CD14-positive monocyte (primary cell): ENCODE measurements at regions not wholly inside any gene's neighbourhood (a gene's known extent, or its start where the extent isn't known, plus 50 kb on each side); places are given as distances from the start of the nearest gene placed in this dataset.
"Not testable (repeated sequence)": the region's sequence is repeated elsewhere in the genome, so short reads cannot be mapped to it uniquely, and the experiment has no call there.

Experiments used
- DNase-seq, 3 donors: peaks; one replicate each; pipeline ENCODE4 v3.0.0-alpha.2; 2011 to 2022
- H2AFZ ChIP-seq: 2 replicates; pipeline ENCODE4 v1.6.0; 2012; ENCODE audit warnings: mild to moderate bottlenecking, low read depth, low read length, inconsistent platforms; ENCODE audit not compliant: insufficient read depth, poor library complexity, severe bottlenecking
- H3K27ac ChIP-seq, 2 donors: 1 replicate in 1 of 2; 2 replicates in 1 of 2; pipeline ENCODE4 v1.5.1; 2012 to 2013; ENCODE audit warnings: low read length in 2 of 2, control low read depth in 1 of 2, inconsistent platforms in 1 of 2, low read depth in 1 of 2, mild to moderate bottlenecking in 1 of 2
- H3K27me3 ChIP-seq, 2 donors: one replicate each; pipeline versions ENCODE4 v1.6.0 to v1.6.1; 2011 to 2013; ENCODE audit warnings: low read length in 2 of 2; ENCODE audit not compliant: control insufficient read depth in 2 of 2, insufficient read depth in 2 of 2
- H3K36me3 ChIP-seq, 2 donors: replicated peaks in 1 of 2; 1 replicate in 1 of 2; 2 replicates in 1 of 2; pipeline versions ENCODE4 v1.5.1 to v1.6.1; 2012 to 2013; ENCODE audit warnings: low read length in 2 of 2, control low read depth in 1 of 2, inconsistent platforms in 1 of 2, mild to moderate bottlenecking in 1 of 2; ENCODE audit not compliant: insufficient read depth in 2 of 2, control insufficient read depth in 1 of 2
- H3K4me1 ChIP-seq, 2 donors: 1 replicate in 1 of 2; 2 replicates in 1 of 2; pipeline versions ENCODE4 v1.5.1 to v1.6.1; 2012 to 2013; ENCODE audit warnings: low read length in 2 of 2, control low read depth in 1 of 2, inconsistent platforms in 1 of 2, mild to moderate bottlenecking in 1 of 2, moderate library complexity in 1 of 2; ENCODE audit not compliant: insufficient read depth in 2 of 2, control insufficient read depth in 1 of 2
- H3K4me2 ChIP-seq: replicated peaks from 2 replicates; pipeline ENCODE3; 2012; ENCODE audit warnings: low read length, moderate library complexity, mild to moderate bottlenecking; ENCODE audit not compliant: poor library complexity, severe bottlenecking; ENCODE audit errors: extremely low read depth
- H3K4me3 ChIP-seq, 3 experiments: fragments of 200-600 bp in 1 of 3; sonication (generic) in 1 of 3; replicated peaks in 1 of 3; 1 replicate in 2 of 3; 2 replicates in 1 of 3; pipeline ENCODE4 v1.5.1; 2011 to 2013; ENCODE audit warnings: low read length in 3 of 3, mild to moderate bottlenecking in 3 of 3, control low read depth in 2 of 3, low read depth in 2 of 3, inconsistent platforms in 1 of 3, moderate library complexity in 1 of 3
- H3K79me2 ChIP-seq: 2 replicates; pipeline ENCODE4 v1.6.0; 2012; ENCODE audit warnings: mild to moderate bottlenecking, control low read depth, inconsistent platforms, low read length, moderate library complexity; ENCODE audit not compliant: insufficient read depth
- H3K9ac ChIP-seq: 2 replicates; pipeline ENCODE4 v1.6.0; 2017; ENCODE audit warnings: low read length, mild to moderate bottlenecking; ENCODE audit not compliant: insufficient read depth, poor library complexity, severe bottlenecking
- H3K9me3 ChIP-seq, 2 donors: replicated peaks in 1 of 2; 1 replicate in 1 of 2; 2 replicates in 1 of 2; pipeline versions ENCODE4 v1.5.1 to v1.6.1; 2012 to 2013; ENCODE audit warnings: low read length in 2 of 2, control low read depth in 1 of 2; ENCODE audit not compliant: control insufficient read depth in 1 of 2, insufficient read depth in 1 of 2
- H4K20me1 ChIP-seq: 2 replicates; pipeline ENCODE4 v1.6.0; 2012; ENCODE audit warnings: mild to moderate bottlenecking, low read length, control low read depth, moderate library complexity; ENCODE audit not compliant: insufficient read depth
- H3K27ac Mint-ChIP-seq, 7 donors: one replicate each; pipeline ENCODE4 v1.8.0; 2020; ENCODE audit warnings: mild to moderate bottlenecking in 7 of 7, mixed read lengths in 7 of 7, moderate library complexity in 6 of 7, inconsistent platforms in 2 of 7
- H3K27me3 Mint-ChIP-seq, 3 donors: one replicate each; pipeline ENCODE4 v1.8.0; 2021 to 2022; ENCODE audit warnings: low read depth in 3 of 3, mild to moderate bottlenecking in 3 of 3, mixed read lengths in 3 of 3, moderate library complexity in 3 of 3, inconsistent platforms in 1 of 3
- H3K36me3 Mint-ChIP-seq, 2 donors: one replicate each; pipeline ENCODE4 v1.8.0; 2020; ENCODE audit warnings: mixed read lengths in 2 of 2, inconsistent platforms in 1 of 2, mild to moderate bottlenecking in 1 of 2
- H3K4me1 Mint-ChIP-seq: one replicate; pipeline ENCODE4 v1.8.0; 2020; ENCODE audit warnings: mild to moderate bottlenecking, mixed read lengths
- H3K4me3 Mint-ChIP-seq, 2 donors: one replicate each; pipeline ENCODE4 v1.8.0; 2020; ENCODE audit warnings: mild to moderate bottlenecking in 2 of 2, mixed read lengths in 2 of 2, moderate library complexity in 1 of 2
- H3K9me3 Mint-ChIP-seq, 7 donors: one replicate each; pipeline ENCODE4 v1.8.0; 2020 to 2022; ENCODE audit warnings: mixed read lengths in 7 of 7, mild to moderate bottlenecking in 6 of 7, moderate library complexity in 6 of 7, inconsistent platforms in 2 of 7
- CTCF ChIP-seq: fragments of 200-600 bp; IDR thresholded peaks from one replicate; pipeline ENCODE4 v1.8.0; 2022; ENCODE audit warnings: antibody characterized with exemption, mild to moderate bottlenecking
- WGBS: methylation state at CpG from one replicate; pipeline ENCODE4 v1.1.5; 2013; ENCODE audit warnings: missing lambda C conversion rate; ENCODE audit not compliant: insufficient coverage; 5-methylcytosine and 5-hydroxymethylcytosine counted together
- intact Hi-C, 2 donors: fragments of 100-400 bp; cut with micrococcal nuclease; formaldehyde crosslinking; loops; one replicate each; pipeline versions ENCODE4 v1.15.0 to v1.15.1; 2023

GRCh38 chr4:1548827-1549637, 135.1 kb downstream of the FAM53A start:
- intact Hi-C loops, H3K9ac ChIP-seq, H3K27me3 ChIP-seq, H3K4me1 Mint-ChIP-seq, H3K4me1 ChIP-seq, H3K36me3 ChIP-seq, H3K79me2 ChIP-seq, H4K20me1 ChIP-seq, H3K9me3 Mint-ChIP-seq, H2AFZ ChIP-seq, H3K27ac ChIP-seq, H3K9me3 ChIP-seq, H3K27ac Mint-ChIP-seq, H3K36me3 Mint-ChIP-seq: not testable (repeated sequence)
- DNase-seq, result peak in 2 of 3 donors; percentile 3 to 25
- WGBS, result 16% methylated on average over 29 of the region's 33 CpGs
- Histone ChIP-seq H3K4me2 (peak overlapping the region; percentile 41), H3K4me3 (peak overlapping the region in 1 of 3 experiments; percentile 44)
- Mint-ChIP-seq H3K27me3 (peaks cover 10 to 20% (median 13%) of the 10 kb centered on the region in 3 donors), H3K4me3 (peak overlapping the region; percentile 27 to 83)
- TF ChIP-seq CTCF, result peak; percentile 95

- peaks cover 10 to 20% (median 13%) of the 10 kb centered on the region in 3 donors for H3K27me3 Mint-ChIP-seq
- peaks cover 3% of the 10 kb centered on the region for H3K4me1 Mint-ChIP-seq
- no peak for TF ChIP-seq CTCF
- peak overlapping the region; percentile 27 to 83 for H3K4me3 Mint-ChIP-seq
- H3K27ac Mint-ChIP-seq, result no peak overlapping the region
- no peaks in the 10 kb centered on the region for H3K4me1 ChIP-seq
- H3K4me3 ChIP-seq, result peak overlapping the region in 1 of 3 experiments; percentile 44
- H3K9me3 Mint-ChIP-seq, result peaks cover 0 to 2% (median 0%) of the 10 kb centered on the region in 7 donors
- no peaks in the 10 kb centered on the region for H3K36me3 Mint-ChIP-seq
- peak overlapping the region; percentile 41 for H3K4me2 ChIP-seq
- no peaks in the 10 kb centered on the region for H3K9me3 ChIP-seq
- H3K79me2 ChIP-seq, result no peaks in the 10 kb centered on the region
- no peaks in the 10 kb centered on the region for H4K20me1 ChIP-seq
- no peak for DNase-seq
- H3K36me3 ChIP-seq, result no peaks in the 10 kb centered on the region
- H3K27me3 ChIP-seq, result peaks cover 0 to 4% of the 10 kb centered on the region in 2 donors
- intact Hi-C loops, result no loop called here
- no peak overlapping the region for H2AFZ ChIP-seq
- 86% methylated on average over 30 of the region's 42 CpGs for WGBS
- H3K9ac ChIP-seq, result no peak overlapping the region
- no peak overlapping the region for H3K27ac ChIP-seq
These were observed 136.0 kb downstream of the FAM53A start for GRCh38 chr4:1547856-1548826.
